ENCODE measurements at regions not wholly inside any gene's neighbourhood (a gene's known extent, or its start where the extent isn't known, plus 50 kb on each side); places are given as distances from the start of the nearest gene placed in this dataset.

DNA sequence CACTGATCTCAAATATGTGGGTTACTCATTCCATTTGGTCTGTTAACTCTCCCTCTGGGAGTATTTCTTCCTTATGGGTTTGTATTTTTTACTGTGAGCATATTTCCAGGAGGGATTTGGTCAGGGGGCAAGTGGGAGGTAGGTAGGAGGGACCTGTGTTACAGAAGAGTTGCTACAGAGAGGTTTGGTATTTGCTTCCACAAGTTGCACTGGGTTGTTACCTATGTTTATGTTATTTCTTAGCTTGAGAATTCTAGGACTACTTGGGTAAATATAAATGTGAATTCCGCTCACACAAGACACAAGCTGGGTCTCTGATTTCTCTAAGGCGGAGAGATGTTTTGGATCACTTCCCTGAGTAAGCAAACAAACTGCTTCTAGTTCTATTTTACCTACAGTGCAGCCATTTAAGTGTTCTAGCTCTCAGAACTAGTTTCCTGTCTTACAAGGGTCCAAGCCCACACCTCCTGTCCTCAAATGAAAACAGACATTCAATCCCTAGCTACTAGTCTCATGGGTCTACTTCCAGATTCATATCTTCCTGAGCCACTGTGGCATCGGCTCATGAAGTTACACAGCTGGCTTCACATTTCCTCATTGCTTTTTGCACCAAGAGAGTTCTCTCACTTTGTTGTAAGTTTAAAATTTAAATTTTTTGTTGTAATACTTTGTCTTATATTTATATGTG is 75.4 kb upstream of the PPP1R3C start:
- TF ChIP-seq, protein P1, sequence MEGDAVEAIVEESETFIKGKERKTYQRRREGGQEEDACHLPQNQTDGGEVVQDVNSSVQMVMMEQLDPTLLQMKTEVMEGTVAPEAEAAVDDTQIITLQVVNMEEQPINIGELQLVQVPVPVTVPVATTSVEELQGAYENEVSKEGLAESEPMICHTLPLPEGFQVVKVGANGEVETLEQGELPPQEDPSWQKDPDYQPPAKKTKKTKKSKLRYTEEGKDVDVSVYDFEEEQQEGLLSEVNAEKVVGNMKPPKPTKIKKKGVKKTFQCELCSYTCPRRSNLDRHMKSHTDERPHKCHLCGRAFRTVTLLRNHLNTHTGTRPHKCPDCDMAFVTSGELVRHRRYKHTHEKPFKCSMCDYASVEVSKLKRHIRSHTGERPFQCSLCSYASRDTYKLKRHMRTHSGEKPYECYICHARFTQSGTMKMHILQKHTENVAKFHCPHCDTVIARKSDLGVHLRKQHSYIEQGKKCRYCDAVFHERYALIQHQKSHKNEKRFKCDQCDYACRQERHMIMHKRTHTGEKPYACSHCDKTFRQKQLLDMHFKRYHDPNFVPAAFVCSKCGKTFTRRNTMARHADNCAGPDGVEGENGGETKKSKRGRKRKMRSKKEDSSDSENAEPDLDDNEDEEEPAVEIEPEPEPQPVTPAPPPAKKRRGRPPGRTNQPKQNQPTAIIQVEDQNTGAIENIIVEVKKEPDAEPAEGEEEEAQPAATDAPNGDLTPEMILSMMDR (IDR thresholded peaks at IDR 0.05), result no peak
- TF ChIP-seq POLR2A (IDR thresholded peaks at IDR 0.05; ENCODE audit: low read depth) (no peak), POLR2AphosphoS5 (IDR thresholded peaks at IDR 0.05) (no peak), EP300 (IDR thresholded peaks at IDR 0.05) (no peak)
